DOHH2 (cell line): ENCODE measurements at regions not wholly inside any gene's neighbourhood (a gene's known extent, or its start where the extent isn't known, plus 50 kb on each side); places are given as distances from the start of the nearest gene placed in this dataset.

Experiments
- H3F3A ChIP-seq: fragments of 200-600 bp; sonication (generic), shearing (Covaris generic); 2 replicates; pipeline ENCODE4 v1.6.0; 2016; ENCODE audit warnings: antibody characterized with exemption, mild to moderate bottlenecking; ENCODE audit not compliant: control insufficient read depth, insufficient read depth
- H3K27ac ChIP-seq: fragments of 200-600 bp; sonication (generic); 2 replicates; pipeline ENCODE4 v1.5.1; 2014; ENCODE audit warnings: low read depth, mild to moderate bottlenecking, low read length, moderate library complexity
- H3K27me3 ChIP-seq: fragments of 200-600 bp; sonication (generic); 2 replicates; pipeline ENCODE4 v1.6.1; 2014; ENCODE audit warnings: mild to moderate bottlenecking, low read length, mixed read lengths; ENCODE audit not compliant: control insufficient read depth
- H3K36me3 ChIP-seq: fragments of 200-600 bp; sonication (generic); 2 replicates; pipeline ENCODE4 v1.6.1; 2014; ENCODE audit warnings: mild to moderate bottlenecking, low read length, moderate library complexity, mixed read lengths; ENCODE audit not compliant: control insufficient read depth
- H3K4me1 ChIP-seq: fragments of 200-600 bp; sonication (generic); 2 replicates; pipeline ENCODE4 v1.6.1; 2014; ENCODE audit warnings: mild to moderate bottlenecking, low read length, mixed read lengths; ENCODE audit not compliant: control insufficient read depth
- H3K4me2 ChIP-seq: fragments of 200-600 bp; sonication (generic); 2 replicates; pipeline ENCODE4 v1.6.0; 2014; ENCODE audit warnings: mild to moderate bottlenecking, low read length, moderate library complexity
- H3K4me3 ChIP-seq: fragments of 200-600 bp; sonication (generic); 2 replicates; pipeline ENCODE4 v1.5.1; 2014; ENCODE audit warnings: mild to moderate bottlenecking, low read length, mixed read lengths
- H3K79me2 ChIP-seq: fragments of 200-600 bp; sonication (generic); 2 replicates; pipeline ENCODE4 v1.6.1; 2014; ENCODE audit warnings: mild to moderate bottlenecking, low read length, mixed read lengths; ENCODE audit not compliant: control insufficient read depth
- H3K9me2 ChIP-seq: fragments of 200-600 bp; sonication (generic); replicated peaks from 2 replicates; pipeline ENCODE4 v1.6.1; 2014; ENCODE audit warnings: mild to moderate bottlenecking, low read length, mixed read lengths; ENCODE audit not compliant: control insufficient read depth
- H3K9me3 ChIP-seq: fragments of 200-600 bp; sonication (generic); 2 replicates; pipeline ENCODE4 v1.6.1; 2014; ENCODE audit warnings: antibody characterized with exemption, low read length, mixed read lengths; ENCODE audit not compliant: control insufficient read depth, insufficient read depth
- H4K20me1 ChIP-seq: fragments of 200-600 bp; sonication (generic); 2 replicates; pipeline ENCODE4 v1.6.0; 2014; ENCODE audit warnings: low read depth, mild to moderate bottlenecking, antibody characterized with exemption, low read length, moderate library complexity; ENCODE audit not compliant: control insufficient read depth, insufficient read depth
- CTCF ChIP-seq: fragments of 200-600 bp; sonication (generic); IDR thresholded peaks from one replicate; pipeline ENCODE4 v1.5.1; 2014; ENCODE audit warnings: antibody characterized with exemption, mild to moderate bottlenecking, low read depth, low read length; ENCODE audit not compliant: poor library complexity, severe bottlenecking
- EZH2phosphoT487 ChIP-seq: fragments of 200-600 bp; sonication (generic); IDR thresholded peaks from 2 replicates; pipeline ENCODE4 v1.6.1; 2017; ENCODE audit warnings: borderline replicate concordance, mild to moderate bottlenecking, antibody characterized with exemption, low read length, moderate library complexity, mixed read lengths

GRCh38 chr1:221459558-221459957 is 282.3 kb downstream of the DUSP10 start:
- no peaks in the 10 kb centered on the region for H4K20me1 ChIP-seq
- no peaks in the 10 kb centered on the region for H3K9me2 ChIP-seq
- no peaks in the 10 kb centered on the region for H3K9me3 ChIP-seq
- H3K4me3 ChIP-seq = no peak overlapping the region
- H3K27ac ChIP-seq = no peak overlapping the region
- no peak overlapping the region for H3K4me2 ChIP-seq
- H3K36me3 ChIP-seq = no peaks in the 10 kb centered on the region
- no peaks in the 10 kb centered on the region for H3F3A ChIP-seq
- H3K4me1 ChIP-seq = no peaks in the 10 kb centered on the region
- H3K79me2 ChIP-seq = no peaks in the 10 kb centered on the region
- TF ChIP-seq EZH2phosphoT487 = no peak
- TF ChIP-seq CTCF = no peak
- H3K27me3 ChIP-seq = 0 out of 2 replicates have a peak, but pooled peaks cover 2% of the 10 kb centered on the region

- Histone ChIP-seq H3K9me2 (no peaks in the 10 kb centered on the region), H4K20me1 (no peaks in the 10 kb centered on the region), H3K36me3 (no peaks in the 10 kb centered on the region), H3K27ac (no peak overlapping the region), H3K4me3 (no peak overlapping the region), H3F3A (no peaks in the 10 kb centered on the region), H3K9me3 (no peaks in the 10 kb centered on the region), H3K4me2 (no peak overlapping the region), H3K79me2 (no peaks in the 10 kb centered on the region), H3K4me1 (no peaks in the 10 kb centered on the region), H3K27me3 (0 out of 2 replicates have a peak, but pooled peaks cover 2% of the 10 kb centered on the region)
- TF ChIP-seq CTCF (no peak), EZH2phosphoT487 (no peak)
Measured at GRCh38 chr1:221462345-221462744, 279.5 kb downstream of the DUSP10 start.

DNA sequence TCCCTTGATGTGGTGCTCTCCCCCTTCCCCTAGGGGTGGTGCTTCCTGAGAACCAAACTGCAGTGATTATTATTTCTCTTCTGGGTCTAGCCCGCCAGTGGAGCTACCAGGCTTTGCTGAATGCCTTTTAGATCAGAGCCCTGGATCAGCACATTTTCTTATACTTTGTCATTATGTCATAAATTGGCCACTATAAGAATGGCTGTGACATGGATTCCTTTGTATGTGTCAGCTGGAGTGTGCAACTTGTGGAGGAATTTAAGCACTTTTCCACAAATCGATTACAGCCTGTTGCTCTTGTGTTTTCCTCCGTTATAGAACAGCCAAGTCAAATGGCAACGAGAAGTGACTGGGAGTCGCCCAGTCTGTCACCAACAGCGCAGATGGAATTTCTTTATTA is 273.3 kb downstream of the DUSP10 start:
- Histone ChIP-seq H3K4me1 (no peaks in the 10 kb centered on the region), H3K36me3 (no peaks in the 10 kb centered on the region), H3K27ac (no peak overlapping the region), H3K79me2 (no peaks in the 10 kb centered on the region), H4K20me1 (no peaks in the 10 kb centered on the region), H3K4me2 (no peak overlapping the region), H3K9me2 (no peaks in the 10 kb centered on the region), H3K9me3 (no peaks in the 10 kb centered on the region), H3F3A (no peaks in the 10 kb centered on the region), H3K4me3 (no peak overlapping the region), H3K27me3 (peaks cover 11% of the 10 kb centered on the region)
- TF ChIP-seq EZH2phosphoT487 (no peak), CTCF (no peak)

- Histone ChIP-seq H3K4me2 (no peak overlapping the region), H3K79me2 (no peaks in the 10 kb centered on the region), H3K9me3 (no peaks in the 10 kb centered on the region), H3K4me1 (no peaks in the 10 kb centered on the region), H3K9me2 (no peaks in the 10 kb centered on the region), H3K36me3 (no peaks in the 10 kb centered on the region), H3K4me3 (no peak overlapping the region), H3K27me3 (peaks cover 11% of the 10 kb centered on the region), H3F3A (no peaks in the 10 kb centered on the region), H3K27ac (no peak overlapping the region), H4K20me1 (no peaks in the 10 kb centered on the region)
- TF ChIP-seq EZH2phosphoT487 (no peak), CTCF (no peak)
Measured at GRCh38 chr1:221469476-221469875, 272.4 kb downstream of the DUSP10 start.
